ENCODE measurements at regions not wholly inside any gene's neighbourhood (a gene's known extent, or its start where the extent isn't known, plus 50 kb on each side); places are given as distances from the start of the nearest gene placed in this dataset.

DNA sequence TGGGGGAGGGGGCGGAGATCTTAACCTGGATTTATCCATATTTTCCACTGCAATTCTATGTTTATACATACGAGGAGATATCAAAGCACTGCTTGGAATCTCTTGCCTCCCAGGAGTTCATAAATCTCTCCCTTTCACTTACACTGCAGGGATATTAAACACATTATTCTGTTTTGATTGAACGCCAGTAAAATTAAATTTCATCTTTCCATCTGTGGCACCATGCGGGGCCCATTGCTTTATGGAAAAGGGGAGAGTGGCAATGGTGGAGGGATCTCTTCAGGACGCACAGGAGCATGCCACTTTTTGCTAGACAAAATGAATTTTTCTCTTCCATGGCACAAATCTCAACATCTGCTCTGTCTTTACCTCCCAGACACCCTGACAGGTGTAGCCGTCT lies 648.0 kb upstream of the PLXNA2 start:
- Histone ChIP-seq H3F3A (replicated peaks; ENCODE audit: low read depth) (no peaks in the 10 kb centered on the region), H2AFZ (peak overlapping the region; percentile 18; the same call in 1 of the 2 replicates), H3K27me3 (ENCODE audit: insufficient read depth) (no peaks in the 10 kb centered on the region), H3K9me2 (ENCODE audit: insufficient read depth) (peaks cover 2% of the 10 kb centered on the region; the same call in 1 of the 2 replicates), H3K79me2 (replicated peaks; ENCODE audit: insufficient read depth) (no peaks in the 10 kb centered on the region), H3K4me1 (ENCODE audit: insufficient read depth) (peaks cover 12% of the 10 kb centered on the region), H3K4me2 (no peak overlapping the region), H3K27ac (ENCODE audit: low read depth) (no peak overlapping the region), H4K20me1 (replicated peaks; ENCODE audit: insufficient read depth) (no peaks in the 10 kb centered on the region), H3K4me3 (no peak overlapping the region), H3K36me3 (ENCODE audit: insufficient read depth) (no peaks in the 10 kb centered on the region)
- no peaks in the 10 kb centered on the region for H3K27me3 Mint-ChIP-seq (ENCODE audit: insufficient read depth, low read depth, poor library complexity)
- ATAC-seq (no peak), DNase-seq (ENCODE audit: low spot score) (no peak)
- no peak overlapping the region for H3K4me3 Mint-ChIP-seq
- H3K27ac Mint-ChIP-seq: no peak overlapping the region
- H3K36me3 Mint-ChIP-seq (ENCODE audit: low read depth): no peaks in the 10 kb centered on the region
- H3K4me1 Mint-ChIP-seq: peaks cover 13% of the 10 kb centered on the region
- no peaks in the 10 kb centered on the region for H3K9me3 Mint-ChIP-seq
- TF ChIP-seq STAT1 (IDR thresholded peaks at IDR 0.05; ENCODE audit: unreplicated experiment) (no peak), JUNB (IDR thresholded peaks at IDR 0.05; ENCODE audit: unreplicated experiment) (no peak), EZH2 (IDR thresholded peaks at IDR 0.05; ENCODE audit: low read depth, unreplicated experiment) (no peak), POLR2AphosphoS5 (IDR thresholded peaks at IDR 0.05; ENCODE audit: low read depth) (no peak), NANOG (IDR thresholded peaks at IDR 0.05; ENCODE audit: borderline replicate concordance) (no peak), CREB1 (CRISPR knock-in tag; IDR thresholded peaks at IDR 0.05; ENCODE audit: low read depth) (no peak), ZNF114 (CRISPR knock-in tag; IDR thresholded peaks at IDR 0.05) (no peak), EZH2phosphoT487 (IDR thresholded peaks at IDR 0.05; ENCODE audit: unreplicated experiment) (no peak), ZNF331 (CRISPR knock-in tag; IDR thresholded peaks at IDR 0.05; ENCODE audit: low read depth) (no peak)
- TF ChIP-seq, protein P1, sequence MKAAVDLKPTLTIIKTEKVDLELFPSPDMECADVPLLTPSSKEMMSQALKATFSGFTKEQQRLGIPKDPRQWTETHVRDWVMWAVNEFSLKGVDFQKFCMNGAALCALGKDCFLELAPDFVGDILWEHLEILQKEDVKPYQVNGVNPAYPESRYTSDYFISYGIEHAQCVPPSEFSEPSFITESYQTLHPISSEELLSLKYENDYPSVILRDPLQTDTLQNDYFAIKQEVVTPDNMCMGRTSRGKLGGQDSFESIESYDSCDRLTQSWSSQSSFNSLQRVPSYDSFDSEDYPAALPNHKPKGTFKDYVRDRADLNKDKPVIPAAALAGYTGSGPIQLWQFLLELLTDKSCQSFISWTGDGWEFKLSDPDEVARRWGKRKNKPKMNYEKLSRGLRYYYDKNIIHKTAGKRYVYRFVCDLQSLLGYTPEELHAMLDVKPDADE (IDR thresholded peaks at IDR 0.05): no peak
- TF ChIP-seq, protein P2, sequence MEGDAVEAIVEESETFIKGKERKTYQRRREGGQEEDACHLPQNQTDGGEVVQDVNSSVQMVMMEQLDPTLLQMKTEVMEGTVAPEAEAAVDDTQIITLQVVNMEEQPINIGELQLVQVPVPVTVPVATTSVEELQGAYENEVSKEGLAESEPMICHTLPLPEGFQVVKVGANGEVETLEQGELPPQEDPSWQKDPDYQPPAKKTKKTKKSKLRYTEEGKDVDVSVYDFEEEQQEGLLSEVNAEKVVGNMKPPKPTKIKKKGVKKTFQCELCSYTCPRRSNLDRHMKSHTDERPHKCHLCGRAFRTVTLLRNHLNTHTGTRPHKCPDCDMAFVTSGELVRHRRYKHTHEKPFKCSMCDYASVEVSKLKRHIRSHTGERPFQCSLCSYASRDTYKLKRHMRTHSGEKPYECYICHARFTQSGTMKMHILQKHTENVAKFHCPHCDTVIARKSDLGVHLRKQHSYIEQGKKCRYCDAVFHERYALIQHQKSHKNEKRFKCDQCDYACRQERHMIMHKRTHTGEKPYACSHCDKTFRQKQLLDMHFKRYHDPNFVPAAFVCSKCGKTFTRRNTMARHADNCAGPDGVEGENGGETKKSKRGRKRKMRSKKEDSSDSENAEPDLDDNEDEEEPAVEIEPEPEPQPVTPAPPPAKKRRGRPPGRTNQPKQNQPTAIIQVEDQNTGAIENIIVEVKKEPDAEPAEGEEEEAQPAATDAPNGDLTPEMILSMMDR (conservative IDR thresholded peaks at IDR 0.05; ENCODE audit: low read depth in 2 of 2): no peak
- TF ChIP-seq, protein P3, sequence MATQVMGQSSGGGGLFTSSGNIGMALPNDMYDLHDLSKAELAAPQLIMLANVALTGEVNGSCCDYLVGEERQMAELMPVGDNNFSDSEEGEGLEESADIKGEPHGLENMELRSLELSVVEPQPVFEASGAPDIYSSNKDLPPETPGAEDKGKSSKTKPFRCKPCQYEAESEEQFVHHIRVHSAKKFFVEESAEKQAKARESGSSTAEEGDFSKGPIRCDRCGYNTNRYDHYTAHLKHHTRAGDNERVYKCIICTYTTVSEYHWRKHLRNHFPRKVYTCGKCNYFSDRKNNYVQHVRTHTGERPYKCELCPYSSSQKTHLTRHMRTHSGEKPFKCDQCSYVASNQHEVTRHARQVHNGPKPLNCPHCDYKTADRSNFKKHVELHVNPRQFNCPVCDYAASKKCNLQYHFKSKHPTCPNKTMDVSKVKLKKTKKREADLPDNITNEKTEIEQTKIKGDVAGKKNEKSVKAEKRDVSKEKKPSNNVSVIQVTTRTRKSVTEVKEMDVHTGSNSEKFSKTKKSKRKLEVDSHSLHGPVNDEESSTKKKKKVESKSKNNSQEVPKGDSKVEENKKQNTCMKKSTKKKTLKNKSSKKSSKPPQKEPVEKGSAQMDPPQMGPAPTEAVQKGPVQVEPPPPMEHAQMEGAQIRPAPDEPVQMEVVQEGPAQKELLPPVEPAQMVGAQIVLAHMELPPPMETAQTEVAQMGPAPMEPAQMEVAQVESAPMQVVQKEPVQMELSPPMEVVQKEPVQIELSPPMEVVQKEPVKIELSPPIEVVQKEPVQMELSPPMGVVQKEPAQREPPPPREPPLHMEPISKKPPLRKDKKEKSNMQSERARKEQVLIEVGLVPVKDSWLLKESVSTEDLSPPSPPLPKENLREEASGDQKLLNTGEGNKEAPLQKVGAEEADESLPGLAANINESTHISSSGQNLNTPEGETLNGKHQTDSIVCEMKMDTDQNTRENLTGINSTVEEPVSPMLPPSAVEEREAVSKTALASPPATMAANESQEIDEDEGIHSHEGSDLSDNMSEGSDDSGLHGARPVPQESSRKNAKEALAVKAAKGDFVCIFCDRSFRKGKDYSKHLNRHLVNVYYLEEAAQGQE (IDR thresholded peaks at IDR 0.05; ENCODE audit: unreplicated experiment): no peak
- TF ChIP-seq, protein P4, sequence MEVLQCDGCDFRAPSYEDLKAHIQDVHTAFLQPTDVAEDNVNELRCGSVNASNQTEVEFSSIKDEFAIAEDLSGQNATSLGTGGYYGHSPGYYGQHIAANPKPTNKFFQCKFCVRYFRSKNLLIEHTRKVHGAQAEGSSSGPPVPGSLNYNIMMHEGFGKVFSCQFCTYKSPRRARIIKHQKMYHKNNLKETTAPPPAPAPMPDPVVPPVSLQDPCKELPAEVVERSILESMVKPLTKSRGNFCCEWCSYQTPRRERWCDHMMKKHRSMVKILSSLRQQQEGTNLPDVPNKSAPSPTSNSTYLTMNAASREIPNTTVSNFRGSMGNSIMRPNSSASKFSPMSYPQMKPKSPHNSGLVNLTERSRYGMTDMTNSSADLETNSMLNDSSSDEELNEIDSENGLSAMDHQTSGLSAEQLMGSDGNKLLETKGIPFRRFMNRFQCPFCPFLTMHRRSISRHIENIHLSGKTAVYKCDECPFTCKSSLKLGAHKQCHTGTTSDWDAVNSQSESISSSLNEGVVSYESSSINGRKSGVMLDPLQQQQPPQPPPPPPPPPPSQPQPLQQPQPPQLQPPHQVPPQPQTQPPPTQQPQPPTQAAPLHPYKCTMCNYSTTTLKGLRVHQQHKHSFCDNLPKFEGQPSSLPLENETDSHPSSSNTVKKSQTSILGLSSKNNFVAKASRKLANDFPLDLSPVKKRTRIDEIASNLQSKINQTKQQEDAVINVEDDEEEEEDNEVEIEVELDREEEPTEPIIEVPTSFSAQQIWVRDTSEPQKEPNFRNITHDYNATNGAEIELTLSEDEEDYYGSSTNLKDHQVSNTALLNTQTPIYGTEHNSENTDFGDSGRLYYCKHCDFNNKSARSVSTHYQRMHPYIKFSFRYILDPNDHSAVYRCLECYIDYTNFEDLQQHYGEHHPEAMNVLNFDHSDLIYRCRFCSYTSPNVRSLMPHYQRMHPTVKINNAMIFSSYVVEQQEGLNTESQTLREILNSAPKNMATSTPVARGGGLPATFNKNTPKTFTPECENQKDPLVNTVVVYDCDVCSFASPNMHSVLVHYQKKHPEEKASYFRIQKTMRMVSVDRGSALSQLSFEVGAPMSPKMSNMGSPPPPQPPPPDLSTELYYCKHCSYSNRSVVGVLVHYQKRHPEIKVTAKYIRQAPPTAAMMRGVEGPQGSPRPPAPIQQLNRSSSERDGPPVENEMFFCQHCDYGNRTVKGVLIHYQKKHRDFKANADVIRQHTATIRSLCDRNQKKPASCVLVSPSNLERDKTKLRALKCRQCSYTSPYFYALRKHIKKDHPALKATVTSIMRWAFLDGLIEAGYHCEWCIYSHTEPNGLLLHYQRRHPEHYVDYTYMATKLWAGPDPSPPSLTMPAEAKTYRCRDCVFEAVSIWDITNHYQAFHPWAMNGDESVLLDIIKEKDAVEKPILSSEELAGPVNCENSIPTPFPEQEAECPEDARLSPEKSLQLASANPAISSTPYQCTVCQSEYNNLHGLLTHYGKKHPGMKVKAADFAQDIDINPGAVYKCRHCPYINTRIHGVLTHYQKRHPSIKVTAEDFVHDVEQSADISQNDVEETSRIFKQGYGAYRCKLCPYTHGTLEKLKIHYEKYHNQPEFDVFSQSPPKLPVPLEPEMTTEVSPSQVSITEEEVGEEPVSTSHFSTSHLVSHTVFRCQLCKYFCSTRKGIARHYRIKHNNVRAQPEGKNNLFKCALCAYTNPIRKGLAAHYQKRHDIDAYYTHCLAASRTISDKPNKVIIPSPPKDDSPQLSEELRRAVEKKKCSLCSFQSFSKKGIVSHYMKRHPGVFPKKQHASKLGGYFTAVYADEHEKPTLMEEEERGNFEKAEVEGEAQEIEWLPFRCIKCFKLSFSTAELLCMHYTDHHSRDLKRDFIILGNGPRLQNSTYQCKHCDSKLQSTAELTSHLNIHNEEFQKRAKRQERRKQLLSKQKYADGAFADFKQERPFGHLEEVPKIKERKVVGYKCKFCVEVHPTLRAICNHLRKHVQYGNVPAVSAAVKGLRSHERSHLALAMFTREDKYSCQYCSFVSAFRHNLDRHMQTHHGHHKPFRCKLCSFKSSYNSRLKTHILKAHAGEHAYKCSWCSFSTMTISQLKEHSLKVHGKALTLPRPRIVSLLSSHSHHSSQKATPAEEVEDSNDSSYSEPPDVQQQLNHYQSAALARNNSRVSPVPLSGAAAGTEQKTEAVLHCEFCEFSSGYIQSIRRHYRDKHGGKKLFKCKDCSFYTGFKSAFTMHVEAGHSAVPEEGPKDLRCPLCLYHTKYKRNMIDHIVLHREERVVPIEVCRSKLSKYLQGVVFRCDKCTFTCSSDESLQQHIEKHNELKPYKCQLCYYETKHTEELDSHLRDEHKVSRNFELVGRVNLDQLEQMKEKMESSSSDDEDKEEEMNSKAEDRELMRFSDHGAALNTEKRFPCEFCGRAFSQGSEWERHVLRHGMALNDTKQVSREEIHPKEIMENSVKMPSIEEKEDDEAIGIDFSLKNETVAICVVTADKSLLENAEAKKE (CRISPR knock-in tag; IDR thresholded peaks at IDR 0.05): no peak

Data from GM23338 (cell line).